NCI-H2227 (cell line): ENCODE measurements at regions not wholly inside any gene's neighbourhood (a gene's known extent, or its start where the extent isn't known, plus 50 kb on each side); places are given as distances from the start of the nearest gene placed in this dataset.
"Not testable (repeated sequence)": the region's sequence is repeated elsewhere in the genome, so short reads cannot be mapped to it uniquely, and the experiment has no call there.

Experiments
- DNase-seq: peaks from one replicate; lab custom pipeline; 2025; ENCODE audit not compliant: unreplicated experiment; lab: John Stamatoyannopoulos, UW

DNA sequence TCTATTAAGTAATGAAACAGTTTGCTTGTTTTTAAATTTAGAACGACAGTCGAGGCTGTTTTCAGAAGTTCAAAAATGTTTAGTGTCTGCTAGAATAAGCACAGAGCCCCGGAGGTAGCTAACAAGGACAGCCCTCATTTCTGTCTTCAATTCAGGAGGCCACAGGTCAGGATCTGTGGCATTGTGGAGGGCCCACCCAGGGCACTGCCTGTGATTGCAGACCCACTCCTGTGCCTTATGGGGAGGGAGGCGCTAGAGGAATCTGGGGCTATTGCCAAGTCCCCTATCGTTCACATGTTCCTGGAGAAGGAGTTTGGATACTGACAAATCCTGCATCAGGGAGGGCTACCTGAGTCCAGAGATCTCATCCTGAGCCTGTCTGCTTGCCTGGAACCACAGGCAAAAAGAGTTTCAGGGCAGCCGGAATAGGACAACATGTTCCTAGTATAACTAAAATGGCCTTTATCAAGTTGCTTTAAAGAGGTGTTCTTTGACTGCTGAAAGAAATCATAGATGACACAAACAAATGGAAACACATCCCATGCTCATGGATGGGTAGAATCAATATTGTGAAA lies 141.5 kb upstream of the ROPN1 start:
- DNase-seq, result no peak

DNA sequence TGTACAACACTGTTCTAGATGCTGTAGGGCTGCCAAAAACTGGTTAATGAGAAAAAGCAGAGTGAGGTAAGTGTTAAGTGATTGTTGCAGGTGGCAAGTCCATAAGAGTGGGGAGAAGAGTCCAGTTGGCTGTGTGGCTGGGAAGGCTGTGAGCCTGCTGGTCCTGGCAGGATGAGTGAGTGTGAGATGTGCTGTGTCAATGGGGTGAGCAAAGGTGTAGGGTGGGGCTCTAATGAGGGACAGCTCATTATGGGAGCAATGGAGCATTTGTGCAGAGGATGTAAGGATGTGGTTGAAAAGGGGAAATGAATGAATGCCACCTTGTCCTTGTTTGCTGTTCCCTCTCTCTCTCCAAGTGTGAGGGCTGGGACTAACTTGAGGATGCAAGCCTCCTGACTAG lies 145.3 kb upstream of the ROPN1 start:
- no peak for DNase-seq

GRCh38 chr3:124138148-124138547 lies 146.2 kb upstream of the ROPN1 start:
- DNase-seq, result no peak

GRCh38 chr3:124140746-124141145 lies 148.8 kb upstream of the ROPN1 start:
- DNase-seq, result no peak

- peak; percentile 14 for DNase-seq
Measured at GRCh38 chr3:124142389-124142970, 150.6 kb upstream of the ROPN1 start.

- DNase-seq, result no peak
Measured at GRCh38 chr3:124143047-124143446, 151.1 kb upstream of the ROPN1 start.

DNA sequence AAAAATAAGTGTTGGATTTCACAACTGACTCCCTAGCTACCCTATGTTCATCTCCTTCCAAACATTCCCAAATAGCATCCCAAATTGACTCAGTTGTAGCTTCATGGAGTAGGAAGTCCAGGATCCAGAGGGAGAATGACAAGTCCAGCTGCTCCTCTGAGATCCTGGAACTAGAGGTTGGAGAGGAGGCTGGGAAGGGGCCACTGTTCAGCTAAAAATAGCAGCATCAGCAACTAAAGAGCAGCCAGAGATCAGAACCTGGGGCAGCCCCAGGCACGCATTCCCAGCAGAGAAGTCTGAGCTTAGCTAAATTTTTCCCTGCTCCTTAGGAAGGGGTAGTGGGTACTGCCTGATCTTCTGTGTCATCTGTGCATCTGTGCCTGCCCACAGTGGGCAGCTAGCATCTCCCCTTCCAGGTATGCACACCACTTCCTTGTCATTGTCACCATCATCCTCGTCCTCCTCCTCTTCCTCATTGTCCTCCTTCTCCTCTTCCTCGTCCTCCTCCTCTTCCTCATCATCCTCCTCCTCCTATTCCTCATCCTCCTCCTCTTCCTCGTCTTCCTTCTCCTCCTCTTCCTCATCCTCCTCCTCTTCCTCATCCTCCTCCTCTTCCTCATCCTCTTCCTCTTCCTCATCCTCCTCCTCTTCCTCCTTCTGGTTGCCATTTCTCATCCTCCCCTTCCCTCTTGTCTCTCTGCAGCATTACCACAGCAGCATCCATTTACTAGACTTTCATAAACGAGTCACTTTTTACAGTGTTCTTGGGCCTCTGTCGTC lies 152.3 kb upstream of the ROPN1 start:
- DNase-seq, result no peak

DNA sequence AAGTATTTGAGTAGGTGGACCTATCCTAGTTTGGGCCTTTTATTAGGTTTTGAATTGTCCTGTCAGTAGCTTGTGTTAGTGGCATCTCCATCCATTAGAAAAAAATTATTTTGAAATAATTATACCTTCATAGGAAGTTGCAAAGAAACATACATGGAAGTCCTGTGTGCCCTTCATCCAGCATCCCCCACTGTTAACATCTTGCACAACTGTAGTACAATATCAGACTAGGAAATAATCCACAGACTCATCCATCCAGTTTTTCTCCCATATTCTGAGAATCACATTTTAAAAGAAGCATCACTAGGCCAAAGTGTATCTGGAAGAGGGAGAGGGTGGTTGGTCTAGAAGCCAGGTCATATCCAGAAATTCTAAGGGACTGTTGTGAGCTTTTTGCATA lies 155.5 kb upstream of the ROPN1 start:
- no peak for DNase-seq

DNA sequence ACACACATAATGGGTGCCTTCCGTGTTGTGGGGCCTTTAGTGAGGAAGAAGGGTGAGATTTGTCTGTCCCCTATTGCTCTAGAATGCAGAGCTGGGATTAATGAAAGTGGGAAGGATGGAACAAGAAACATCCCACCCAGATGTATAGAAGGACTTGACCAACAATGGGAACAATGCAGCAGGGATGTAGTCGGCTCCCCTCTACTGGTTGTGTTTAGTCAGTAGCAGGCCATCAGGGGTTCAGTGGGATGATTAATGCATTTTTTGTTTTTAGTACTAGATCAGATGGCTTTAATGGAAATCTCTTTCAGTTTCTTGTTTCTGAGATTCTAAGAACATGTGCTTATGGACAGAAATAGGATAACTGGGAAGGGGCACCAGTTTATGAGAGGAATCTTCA lies 156.0 kb upstream of the ROPN1 start:
- DNase-seq, result no peak

DNA sequence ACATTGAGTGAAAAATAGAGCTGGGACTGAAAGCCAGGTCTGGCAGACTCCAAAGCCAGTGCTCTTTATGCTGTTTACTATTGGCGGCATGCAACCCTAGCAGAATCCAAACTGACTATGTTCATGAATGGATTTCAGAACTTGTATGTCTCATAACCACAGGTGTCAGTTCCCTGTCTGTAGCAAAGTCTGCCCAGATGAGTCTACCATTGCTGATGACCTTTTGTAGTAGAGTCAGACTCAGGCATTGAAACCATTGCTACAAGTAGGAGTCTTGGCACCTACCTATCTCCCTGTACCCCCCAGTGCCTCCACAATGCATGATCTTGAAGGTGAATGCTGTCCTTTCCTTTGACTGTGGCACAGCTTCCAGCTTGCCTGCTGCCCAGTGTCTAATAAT lies 157.2 kb upstream of the ROPN1 start:
- no peak for DNase-seq

GRCh38 chr3:124149771-124150170 lies 157.8 kb upstream of the ROPN1 start:
- DNase-seq, result no peak

GRCh38 chr3:124152891-124153290 lies 161.0 kb upstream of the ROPN1 start:
- DNase-seq, result not testable (repeated sequence)

DNA sequence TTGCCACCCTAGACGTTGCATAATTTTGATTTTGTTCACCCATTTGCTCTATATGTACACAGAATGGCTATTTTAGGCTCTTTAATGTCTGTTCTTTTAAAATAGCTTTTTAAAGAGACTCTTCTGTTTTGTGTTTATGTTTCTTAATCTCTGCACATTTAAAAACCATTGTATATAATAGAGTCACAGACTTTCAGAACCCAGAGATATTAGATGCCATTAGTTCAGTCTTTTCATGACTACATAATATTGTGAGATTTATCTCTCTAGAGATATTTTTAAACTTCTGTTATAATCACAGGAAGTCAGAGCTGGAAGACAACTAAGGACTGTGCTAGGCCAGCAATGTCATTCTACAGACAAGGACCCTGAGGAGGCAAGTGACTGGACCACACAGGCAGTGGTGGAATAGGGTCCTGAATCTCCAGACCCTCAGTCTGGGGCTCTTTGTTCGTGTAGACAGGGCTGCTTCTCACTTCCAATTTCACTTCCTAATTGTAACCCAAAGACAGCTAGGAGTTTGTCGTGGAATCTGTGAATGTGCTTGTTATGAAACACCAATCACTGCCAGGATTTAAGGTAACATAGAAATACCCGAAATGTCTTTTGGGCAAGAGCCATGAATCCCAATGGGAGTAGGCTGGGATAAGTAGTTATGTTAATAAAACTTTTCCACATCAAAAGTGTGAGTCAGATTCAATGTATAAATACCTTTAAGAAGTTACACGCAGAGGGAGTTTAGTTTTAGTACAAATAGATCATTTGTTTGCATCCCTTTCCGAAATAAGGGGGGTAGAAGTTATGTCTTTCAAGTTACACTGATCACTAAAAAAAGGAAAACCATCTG lies 165.2 kb upstream of the ROPN1 start:
- no peak for DNase-seq

GRCh38 chr3:124157748-124158147 lies 165.8 kb upstream of the ROPN1 start:
- no peak for DNase-seq

DNA sequence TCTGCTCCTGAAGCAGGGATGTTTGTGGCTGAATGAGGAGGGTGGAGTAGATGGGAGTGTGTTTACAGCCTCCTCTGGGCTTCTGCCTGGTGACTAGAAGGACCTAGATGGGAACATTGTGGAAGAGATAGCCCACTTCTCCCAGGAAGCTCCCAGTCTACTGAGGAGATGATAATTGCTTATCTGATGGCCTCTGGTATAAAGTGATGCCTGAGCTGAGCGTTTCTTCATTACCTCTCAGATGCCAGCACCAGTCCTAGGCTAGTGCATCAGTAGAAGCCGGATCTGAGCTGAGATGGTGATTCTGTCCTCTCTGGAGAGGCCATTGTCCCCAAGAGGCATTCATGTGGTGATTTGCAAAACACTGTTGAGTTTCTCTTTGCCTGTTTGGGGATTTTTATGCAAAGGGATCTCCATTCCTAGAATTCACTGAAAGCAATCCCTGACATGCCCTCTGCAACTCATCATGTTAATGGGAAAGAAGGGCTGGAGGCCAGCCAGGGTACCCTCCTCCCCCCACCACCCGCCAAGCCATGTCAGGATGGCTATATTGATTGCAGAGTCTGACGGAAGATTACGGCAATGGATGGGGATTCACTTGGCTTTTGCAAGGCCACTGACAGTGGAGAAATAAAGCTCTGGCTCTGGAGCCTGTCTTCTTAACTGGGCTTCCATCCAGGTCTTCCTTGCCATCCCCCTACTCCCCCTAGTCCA lies 166.4 kb upstream of the ROPN1 start:
- DNase-seq, result no peak

DNA sequence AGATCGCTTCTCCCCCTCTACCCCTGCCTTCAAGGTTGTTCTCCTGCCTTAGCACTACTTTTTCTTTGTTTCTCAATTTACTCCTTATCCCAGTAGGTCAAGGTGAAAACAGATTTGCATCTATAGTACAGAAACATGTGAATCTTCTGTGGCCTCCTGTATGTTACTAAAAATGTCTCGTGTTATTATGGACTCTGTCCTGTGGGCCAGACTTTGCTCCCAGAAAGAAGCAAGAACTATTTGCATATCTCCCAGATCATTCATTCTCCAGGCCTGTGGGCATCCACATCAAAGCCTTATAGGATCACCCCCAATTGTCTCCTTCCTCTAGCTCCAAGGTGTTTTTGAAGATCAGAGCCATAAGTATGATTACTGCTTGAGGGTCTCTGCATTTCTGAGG lies 169.5 kb upstream of the ROPN1 start:
- DNase-seq, result no peak

- DNase-seq, result no peak
Measured at GRCh38 chr3:124163689-124164088, 171.8 kb upstream of the ROPN1 start.

- no peak for DNase-seq
Measured at GRCh38 chr3:124168271-124168670, 176.3 kb upstream of the ROPN1 start.

GRCh38 chr3:124172283-124172682 lies 180.4 kb upstream of the ROPN1 start:
- no peak for DNase-seq

GRCh38 chr3:124172816-124173215 lies 180.9 kb upstream of the ROPN1 start:
- DNase-seq, result no peak

DNA sequence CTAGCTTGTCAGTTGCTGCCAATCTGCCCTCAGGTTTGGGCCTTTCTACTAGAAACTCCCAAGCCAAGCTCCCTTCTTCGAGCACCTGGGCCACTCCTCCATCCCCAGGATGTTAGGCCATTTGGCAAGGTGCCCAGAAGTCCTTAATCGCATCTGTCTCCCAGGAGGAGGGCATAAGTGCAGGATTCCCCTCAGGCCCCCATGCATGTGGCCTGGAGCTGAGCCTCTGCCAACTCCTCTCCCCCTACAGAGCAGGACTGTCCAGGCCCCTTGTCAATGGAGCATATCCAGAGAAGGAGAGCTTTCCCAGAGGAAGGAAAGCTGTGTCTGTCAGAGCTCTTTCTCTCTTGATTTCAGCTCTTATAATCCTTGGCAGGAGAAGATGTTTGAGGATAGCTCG lies 182.6 kb upstream of the ROPN1 start:
- DNase-seq, result peak; percentile 89
